OCI-LY7 (cell line): ENCODE measurements at regions not wholly inside any gene's neighbourhood (a gene's known extent, or its start where the extent isn't known, plus 50 kb on each side); places are given as distances from the start of the nearest gene placed in this dataset.

Experiments
- BruUV-seq: library from RNA; stranded (reverse); fragments of 400-500 nt; replicated peaks from 2 replicates; lab custom pipeline; 2021; lab: Mats Ljungman, UMichigan
- CTCF ChIA-PET: fragments of 300-600 bp; sonication (Branson Sonifier 250); formaldehyde crosslinking; loops from one replicate; lab custom pipeline; 2022; ENCODE audit warnings: antibody characterized with exemption; ENCODE audit not compliant: unreplicated experiment; lab: Charles Lee
- POLR2A ChIA-PET: fragments of 300-600 bp; sonication (Branson Sonifier 250); formaldehyde crosslinking; loops from one replicate; lab custom pipeline; 2022; ENCODE audit warnings: antibody characterized with exemption; lab: Charles Lee
- DNase-seq: peaks from one replicate; pipeline ENCODE4 v3.0.0-alpha.2; 2015; ENCODE audit warnings: low spot score
- H2AFZ ChIP-seq: fragments of 200-600 bp; sonication (generic), shearing (Covaris generic); 2 replicates; pipeline ENCODE4 v1.6.1; 2014; ENCODE audit warnings: mild to moderate bottlenecking, antibody characterized with exemption, low read length, moderate library complexity
- H3K27ac ChIP-seq: fragments of 200-600 bp; sonication (generic); 2 replicates; pipeline ENCODE4 v1.5.1; 2014; ENCODE audit warnings: mixed run types, low read depth, mild to moderate bottlenecking, moderate library complexity, low read length, inconsistent platforms; ENCODE audit not compliant: poor library complexity, severe bottlenecking
- H3K36me3 ChIP-seq: fragments of 200-600 bp; sonication (generic); 2 replicates; pipeline ENCODE4 v1.6.1; 2014; ENCODE audit warnings: mild to moderate bottlenecking, antibody characterized with exemption, low read length, moderate library complexity, mixed read lengths; ENCODE audit not compliant: insufficient read depth
- H3K4me1 ChIP-seq: fragments of 200-600 bp; sonication (generic); 2 replicates; pipeline ENCODE4 v1.5.1; 2014; ENCODE audit warnings: mild to moderate bottlenecking, low read length; ENCODE audit not compliant: insufficient read depth, poor library complexity, severe bottlenecking
- H3K4me2 ChIP-seq: fragments of 200-600 bp; sonication (generic); 2 replicates; pipeline ENCODE4 v1.6.1; 2014; ENCODE audit warnings: mild to moderate bottlenecking, low read length
- H3K4me3 ChIP-seq: fragments of 200-600 bp; sonication (generic); 2 replicates; pipeline ENCODE4 v1.5.1; 2014; ENCODE audit warnings: mild to moderate bottlenecking, low read depth, low read length; ENCODE audit not compliant: poor library complexity, severe bottlenecking
- H3K79me2 ChIP-seq: fragments of 200-600 bp; sonication (generic); 2 replicates; pipeline ENCODE4 v1.6.1; 2016; ENCODE audit warnings: low read depth, mild to moderate bottlenecking, low read length, moderate library complexity, mixed read lengths; ENCODE audit not compliant: insufficient read depth
- H3K9me2 ChIP-seq: fragments of 200-600 bp; sonication (generic); 2 replicates; pipeline ENCODE4 v1.6.1; 2016; ENCODE audit warnings: mild to moderate bottlenecking, low read length, mixed read lengths; ENCODE audit not compliant: insufficient read depth
- H3K9me3 ChIP-seq: fragments of 200-600 bp; sonication (generic); 2 replicates; pipeline ENCODE4 v1.6.1; 2014; ENCODE audit warnings: mild to moderate bottlenecking, mixed run types, low read length, mixed read lengths
- H4K20me1 ChIP-seq: fragments of 200-600 bp; sonication (generic); 2 replicates; pipeline ENCODE4 v1.6.1; 2014; ENCODE audit warnings: mild to moderate bottlenecking, antibody characterized with exemption, low read length, moderate library complexity, mixed read lengths; ENCODE audit not compliant: insufficient read depth
- EZH2phosphoT487 ChIP-seq: fragments of 200-600 bp; sonication (generic); IDR thresholded peaks from 2 replicates; pipeline ENCODE4 v1.6.1; 2018; ENCODE audit warnings: low read depth, borderline replicate concordance, mild to moderate bottlenecking, mixed run types, antibody characterized with exemption, low read length, moderate library complexity, mixed read lengths
- intact Hi-C: fragments of 100-400 bp; cut with micrococcal nuclease; formaldehyde crosslinking; loops from one replicate; pipeline ENCODE4 v1.10.0; 2022; ENCODE audit not compliant: unreplicated experiment
- TF ChIP-seq, protein P1 (sequence below): fragments of 200-600 bp; sonication (generic); conservative IDR thresholded peaks from 2 replicates; pipeline ENCODE4 v1.5.1; 2014; ENCODE audit warnings: mild to moderate bottlenecking, antibody characterized with exemption, low read length, moderate library complexity, mixed read lengths

GRCh38 chr6:85396159-85396808, 53.6 kb upstream of the NT5E start:
- no peaks in the 10 kb centered on the region for H3K4me1 ChIP-seq
- no peak overlapping the region for H3K4me3 ChIP-seq
- DNase-seq, result no peak
- no peaks in the 10 kb centered on the region for H3K79me2 ChIP-seq
- intact Hi-C loops, result no loop called here
- no TSS peak for BruUV-seq
- H4K20me1 ChIP-seq, result no peaks in the 10 kb centered on the region
- TF ChIP-seq, protein P1, sequence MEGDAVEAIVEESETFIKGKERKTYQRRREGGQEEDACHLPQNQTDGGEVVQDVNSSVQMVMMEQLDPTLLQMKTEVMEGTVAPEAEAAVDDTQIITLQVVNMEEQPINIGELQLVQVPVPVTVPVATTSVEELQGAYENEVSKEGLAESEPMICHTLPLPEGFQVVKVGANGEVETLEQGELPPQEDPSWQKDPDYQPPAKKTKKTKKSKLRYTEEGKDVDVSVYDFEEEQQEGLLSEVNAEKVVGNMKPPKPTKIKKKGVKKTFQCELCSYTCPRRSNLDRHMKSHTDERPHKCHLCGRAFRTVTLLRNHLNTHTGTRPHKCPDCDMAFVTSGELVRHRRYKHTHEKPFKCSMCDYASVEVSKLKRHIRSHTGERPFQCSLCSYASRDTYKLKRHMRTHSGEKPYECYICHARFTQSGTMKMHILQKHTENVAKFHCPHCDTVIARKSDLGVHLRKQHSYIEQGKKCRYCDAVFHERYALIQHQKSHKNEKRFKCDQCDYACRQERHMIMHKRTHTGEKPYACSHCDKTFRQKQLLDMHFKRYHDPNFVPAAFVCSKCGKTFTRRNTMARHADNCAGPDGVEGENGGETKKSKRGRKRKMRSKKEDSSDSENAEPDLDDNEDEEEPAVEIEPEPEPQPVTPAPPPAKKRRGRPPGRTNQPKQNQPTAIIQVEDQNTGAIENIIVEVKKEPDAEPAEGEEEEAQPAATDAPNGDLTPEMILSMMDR, result no peak
- no peak for TF ChIP-seq EZH2phosphoT487
- POLR2A ChIA-PET, result interaction anchor here (0.6 to 0.7 kb wide), 2 partner anchors 14 to 473 kb away, joined by 3 to 4 read pairs; no protein-coding TSS in a partner anchor
- H3K27ac ChIP-seq, result no peak overlapping the region
- H3K9me3 ChIP-seq, result no peaks in the 10 kb centered on the region
- H3K9me2 ChIP-seq, result no peaks in the 10 kb centered on the region
- CTCF ChIA-PET, result no interaction called here
- no peaks in the 10 kb centered on the region for H3K36me3 ChIP-seq
- no peak overlapping the region for H3K4me2 ChIP-seq
- H2AFZ ChIP-seq, result no peak overlapping the region

GRCh38 chr6:85395746-85396145, 54.1 kb upstream of the NT5E start:
- intact Hi-C loops, result no loop called here
- Histone ChIP-seq H2AFZ (no peak overlapping the region), H3K9me3 (no peaks in the 10 kb centered on the region), H3K4me1 (no peaks in the 10 kb centered on the region), H3K27ac (no peak overlapping the region), H3K9me2 (no peaks in the 10 kb centered on the region), H3K36me3 (no peaks in the 10 kb centered on the region), H3K4me3 (no peak overlapping the region), H3K4me2 (no peak overlapping the region), H3K79me2 (no peaks in the 10 kb centered on the region), H4K20me1 (no peaks in the 10 kb centered on the region)
- no peak for TF ChIP-seq EZH2phosphoT487
- TF ChIP-seq, protein P1, result no peak
- BruUV-seq, result no TSS peak
- POLR2A ChIA-PET, result interaction anchor here (0.6 to 0.7 kb wide), 2 partner anchors 14 to 473 kb away, joined by 3 to 4 read pairs; no protein-coding TSS in a partner anchor
- no peak for DNase-seq
- CTCF ChIA-PET, result no interaction called here

DNA sequence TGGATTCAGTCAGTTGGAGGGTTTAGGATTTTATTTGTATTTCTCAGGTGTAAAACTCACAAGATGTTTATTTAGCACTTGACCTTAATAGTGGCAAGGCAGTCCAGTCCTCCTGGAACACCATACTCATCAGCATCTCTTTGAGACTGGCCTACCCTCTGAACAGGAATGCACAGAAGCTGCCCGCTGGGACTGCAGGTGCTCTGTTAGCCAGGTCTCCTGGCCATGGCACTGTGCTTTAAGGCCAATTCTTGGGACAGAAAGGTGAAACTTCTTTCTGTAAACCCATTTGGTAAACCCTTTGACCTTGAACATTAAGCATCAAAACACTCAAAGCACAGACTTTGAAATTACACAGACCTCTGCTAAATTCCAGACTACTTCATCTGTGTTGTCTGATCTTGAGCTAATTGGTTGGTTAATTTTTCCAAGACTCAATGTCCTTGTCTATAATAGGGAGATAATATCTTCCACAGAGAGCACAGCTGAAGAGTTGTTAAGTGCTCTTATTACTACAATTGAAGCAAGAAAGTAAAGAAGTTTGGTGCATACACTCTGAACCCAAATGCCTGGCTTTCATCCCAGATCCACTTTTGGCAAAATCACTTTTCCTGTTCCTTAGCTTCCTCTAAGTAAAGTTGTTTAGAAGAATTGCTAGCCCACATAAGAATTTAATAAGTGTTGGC, 54.9 kb upstream of the NT5E start:
- no peak for DNase-seq

More for the DNA sequence above, 54.9 kb upstream of the NT5E start:
- Histone ChIP-seq H3K79me2 (no peaks in the 10 kb centered on the region), H3K9me2 (no peaks in the 10 kb centered on the region), H3K36me3 (no peaks in the 10 kb centered on the region), H3K27ac (no peak overlapping the region), H2AFZ (no peak overlapping the region), H3K4me2 (no peak overlapping the region), H3K4me1 (no peaks in the 10 kb centered on the region), H4K20me1 (no peaks in the 10 kb centered on the region), H3K9me3 (no peaks in the 10 kb centered on the region), H3K4me3 (no peak overlapping the region)
- intact Hi-C loops, result no loop called here
- CTCF ChIA-PET, result no interaction called here
- TF ChIP-seq, protein P1, result no peak
- no peak for TF ChIP-seq EZH2phosphoT487
- no TSS peak for BruUV-seq
- POLR2A ChIA-PET, result no interaction called here
